B cell (primary cell): ENCODE measurements at regions not wholly inside any gene's neighbourhood (a gene's known extent, or its start where the extent isn't known, plus 50 kb on each side); places are given as distances from the start of the nearest gene placed in this dataset.

Source experiments
- CTCF ChIP-seq: fragments of 200-600 bp; IDR thresholded peaks from one replicate; pipeline ENCODE4 v1.8.0; 2022; ENCODE audit warnings: antibody characterized with exemption, mild to moderate bottlenecking
- EZH2 ChIP-seq: IDR thresholded peaks from 2 replicates; pipeline ENCODE4 v1.6.1; 2012; ENCODE audit warnings: borderline replicate concordance, low read depth, mild to moderate bottlenecking, moderate library complexity, low read length; ENCODE audit not compliant: insufficient read depth, poor library complexity, severe bottlenecking

DNA sequence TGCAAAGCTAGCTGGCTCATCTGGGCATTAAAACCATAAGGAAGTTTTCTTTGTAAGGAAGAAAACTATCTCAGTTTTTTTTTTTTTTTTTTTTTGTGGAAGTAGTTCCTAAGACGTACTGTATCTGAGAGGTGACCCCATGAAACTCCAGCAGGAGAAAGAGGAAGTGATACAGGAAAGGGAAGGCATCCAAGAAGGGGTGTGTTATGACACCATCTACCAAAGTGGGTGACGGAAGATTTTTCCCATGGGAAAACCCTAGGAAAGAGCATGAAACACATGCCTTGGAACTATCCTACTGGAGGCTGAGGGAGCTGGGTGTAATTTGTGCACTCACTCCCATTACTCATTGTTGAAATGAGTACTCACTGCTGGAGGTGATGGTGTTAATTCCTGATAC lies 63.8 kb upstream of the ARHGAP20 start:
- TF ChIP-seq CTCF (no peak), EZH2 (no peak)
